ENCODE measurements at regions not wholly inside any gene's neighbourhood (a gene's known extent, or its start where the extent isn't known, plus 50 kb on each side); places are given as distances from the start of the nearest gene placed in this dataset.
A peak's percentile ranks its signal among the peaks of the same experiment; 100 is the strongest.

- TF ChIP-seq JUNB (IDR thresholded peaks at IDR 0.05; ENCODE audit: unreplicated experiment): no peak
- no peak for TF ChIP-seq ETS1 (IDR thresholded peaks at IDR 0.05)
Measured at GRCh38 chr5:3101561-3101960, 350.1 kb upstream of the IRX2 start (continued).

GRCh38 chr5:3100921-3101551 lies 349.6 kb upstream of the IRX2 start:
- Mint-ChIP-seq H3K9me3 (no peaks in the 10 kb centered on the region; the same call in 2 of the 3 replicates), H3K4me3 (no peak overlapping the region), H3K36me3 (ENCODE audit: low read depth) (no peaks in the 10 kb centered on the region; the same call in 2 of the 3 replicates), H3K27ac (peak overlapping the region; percentile 77), H3K4me1 (peaks cover 73% of the 10 kb centered on the region), H3K27me3 (ENCODE audit: insufficient read depth, low read depth, poor library complexity) (peaks cover 47% of the 10 kb centered on the region)
- no peaks in the 10 kb centered on the region for H3K27me3 ChIP-seq (ENCODE audit: insufficient read depth)
- DNase-seq (ENCODE audit: low spot score): peak; percentile 87
- H3K79me2 ChIP-seq (replicated peaks; ENCODE audit: insufficient read depth): no peaks in the 10 kb centered on the region
- peak overlapping the region; percentile 93 for H3K27ac ChIP-seq (ENCODE audit: low read depth)
- H3F3A ChIP-seq (replicated peaks; ENCODE audit: low read depth): peaks cover 17% of the 10 kb centered on the region
- peaks cover 65% of the 10 kb centered on the region for H3K4me1 ChIP-seq (ENCODE audit: insufficient read depth)
- no peak overlapping the region for H2AFZ ChIP-seq
- ATAC-seq: peak; percentile 73
- TF ChIP-seq NANOG (IDR thresholded peaks at IDR 0.05; ENCODE audit: borderline replicate concordance) (peak; percentile 69; the same call in 1 of the 2 replicates), REST (IDR thresholded peaks at IDR 0.05; ENCODE audit: unreplicated experiment) (no peak), ZNF114 (CRISPR knock-in tag; IDR thresholded peaks at IDR 0.05) (peak; percentile 87), ZNF462 (CRISPR knock-in tag; IDR thresholded peaks at IDR 0.05) (peak; percentile 85), EZH2phosphoT487 (IDR thresholded peaks at IDR 0.05; ENCODE audit: unreplicated experiment) (no peak)
- H3K4me2 ChIP-seq: peak overlapping the region; percentile 55; the same call in 1 of the 2 replicates
- no peaks in the 10 kb centered on the region for H3K9me2 ChIP-seq (ENCODE audit: insufficient read depth)
- no peaks in the 10 kb centered on the region for H3K36me3 ChIP-seq (ENCODE audit: insufficient read depth)
- H3K4me3 ChIP-seq: no peak overlapping the region
- H4K20me1 ChIP-seq (replicated peaks; ENCODE audit: insufficient read depth): no peaks in the 10 kb centered on the region
